Gastrocnemius medialis (tissue), 4 donors: ENCODE measurements at regions not wholly inside any gene's neighbourhood (a gene's known extent, or its start where the extent isn't known, plus 50 kb on each side); places are given as distances from the start of the nearest gene placed in this dataset.

Experiments
- CTCF ChIP-seq, 5 experiments: fragments of 450-650 bp in 3 of 5; fragments of 200-600 bp in 2 of 5; sonication (generic) in 2 of 5; IDR thresholded peaks in 4 of 5; conservative IDR thresholded peaks in 1 of 5; 1 replicate in 4 of 5; 2 replicates in 1 of 5; pipeline ENCODE4 v1.5.1; 2016 to 2019; ENCODE audit warnings: antibody characterized with exemption in 5 of 5, mild to moderate bottlenecking in 3 of 5, moderate library complexity in 3 of 5
- POLR2A ChIP-seq, 2 donors: fragments of 450-650 bp; IDR thresholded peaks; one replicate each; pipeline ENCODE4 v1.6.1; 2017; ENCODE audit warnings: antibody characterized with exemption in 2 of 2, mild to moderate bottlenecking in 2 of 2, moderate library complexity in 2 of 2

GRCh38 chr16:66168777-66169176, 197.7 kb upstream of the CDH5 start:
- no peak for TF ChIP-seq CTCF (IDR thresholded peaks at IDR 0.05 in 4 of 5, conservative IDR thresholded peaks at IDR 0.05 in 1 of 5)
- no peak for TF ChIP-seq POLR2A (IDR thresholded peaks at IDR 0.05)
